IMR-90 (cell line): ENCODE measurements at regions not wholly inside any gene's neighbourhood (a gene's known extent, or its start where the extent isn't known, plus 50 kb on each side); places are given as distances from the start of the nearest gene placed in this dataset.

Source experiments
- CEBPB ChIP-seq: IDR thresholded peaks from 2 replicates; pipeline ENCODE4 v1.6.1; 2012; ENCODE audit warnings: low read depth, low read length, improper control_type of control experiment
- FOS ChIP-seq: fragments of 150-350 bp; IDR thresholded peaks from 2 replicates; pipeline ENCODE4 v1.6.1; 2016; ENCODE audit warnings: low read depth, low read length
- MAZ ChIP-seq: IDR thresholded peaks from 2 replicates; pipeline ENCODE4 v1.6.1; 2012; ENCODE audit warnings: low read depth, mild to moderate bottlenecking, low read length, improper control_type of control experiment, moderate library complexity, borderline replicate concordance
- POLR2A ChIP-seq: IDR thresholded peaks from 2 replicates; pipeline ENCODE4 v1.6.1; 2012; ENCODE audit warnings: mild to moderate bottlenecking, low read depth, low read length
- RAD21 ChIP-seq: IDR thresholded peaks from 2 replicates; pipeline ENCODE4 v1.6.1; 2012; ENCODE audit warnings: low read length, improper control_type of control experiment
- SMC3 ChIP-seq: fragments of 150-350 bp; IDR thresholded peaks from 2 replicates; pipeline ENCODE4 v1.6.1; 2016; ENCODE audit warnings: low read depth, mild to moderate bottlenecking, antibody characterized with exemption, low read length, moderate library complexity
- TF ChIP-seq, protein P1 (sequence below): conservative IDR thresholded peaks from 2 replicates; pipeline ENCODE4 v1.5.1; 2012; ENCODE audit warnings: mild to moderate bottlenecking, low read depth, low read length, improper control_type of control experiment
- TF ChIP-seq, protein P2 (sequence below): fragments of 150-350 bp; IDR thresholded peaks from 2 replicates; pipeline ENCODE4 v1.6.1; 2017; ENCODE audit warnings: mild to moderate bottlenecking, antibody characterized with exemption, low read length, low read depth

DNA sequence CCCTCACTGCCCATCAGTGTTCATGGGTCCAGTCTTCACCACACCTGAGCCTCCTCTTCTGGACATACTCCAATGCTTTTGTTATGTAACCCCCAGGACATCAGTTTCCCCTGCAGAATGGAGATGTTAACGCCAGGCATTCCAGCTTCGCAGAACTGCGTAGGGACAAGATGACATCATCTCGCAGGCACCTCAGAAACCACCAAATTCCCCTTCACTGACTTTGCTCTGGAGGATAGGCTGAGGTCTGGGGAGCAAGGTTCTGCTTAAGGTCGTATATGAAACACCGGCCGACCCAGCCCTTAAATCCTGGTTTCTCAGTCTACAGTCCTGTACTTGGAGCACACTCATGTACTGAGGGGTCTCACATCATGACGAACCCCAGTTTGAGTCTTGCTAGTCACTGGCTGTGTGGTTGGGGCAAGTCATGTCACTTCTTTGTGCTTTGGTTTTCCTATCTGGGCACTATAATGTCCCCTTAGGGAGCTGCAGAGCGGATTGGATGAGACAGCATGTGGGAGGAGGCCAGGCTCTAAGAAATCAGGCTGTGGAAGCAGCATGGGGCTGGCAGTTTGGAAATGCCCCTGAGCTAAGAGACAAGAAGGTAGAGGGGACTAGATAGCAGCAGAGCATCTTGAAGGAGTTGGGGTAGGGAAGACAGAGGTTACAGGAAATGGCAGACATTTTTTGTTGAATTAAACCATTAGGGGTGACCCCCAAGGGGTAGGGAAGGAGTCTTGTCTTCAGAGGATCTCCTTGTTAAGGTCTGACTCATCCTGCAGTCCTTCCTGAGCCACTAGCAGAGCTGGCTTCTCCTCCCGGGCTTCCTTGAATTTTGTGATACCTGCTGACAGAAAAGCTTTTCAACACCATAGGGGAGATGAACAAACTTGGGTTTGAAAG is 138.3 kb downstream of the FOXD2 start:
- TF ChIP-seq, protein P1, sequence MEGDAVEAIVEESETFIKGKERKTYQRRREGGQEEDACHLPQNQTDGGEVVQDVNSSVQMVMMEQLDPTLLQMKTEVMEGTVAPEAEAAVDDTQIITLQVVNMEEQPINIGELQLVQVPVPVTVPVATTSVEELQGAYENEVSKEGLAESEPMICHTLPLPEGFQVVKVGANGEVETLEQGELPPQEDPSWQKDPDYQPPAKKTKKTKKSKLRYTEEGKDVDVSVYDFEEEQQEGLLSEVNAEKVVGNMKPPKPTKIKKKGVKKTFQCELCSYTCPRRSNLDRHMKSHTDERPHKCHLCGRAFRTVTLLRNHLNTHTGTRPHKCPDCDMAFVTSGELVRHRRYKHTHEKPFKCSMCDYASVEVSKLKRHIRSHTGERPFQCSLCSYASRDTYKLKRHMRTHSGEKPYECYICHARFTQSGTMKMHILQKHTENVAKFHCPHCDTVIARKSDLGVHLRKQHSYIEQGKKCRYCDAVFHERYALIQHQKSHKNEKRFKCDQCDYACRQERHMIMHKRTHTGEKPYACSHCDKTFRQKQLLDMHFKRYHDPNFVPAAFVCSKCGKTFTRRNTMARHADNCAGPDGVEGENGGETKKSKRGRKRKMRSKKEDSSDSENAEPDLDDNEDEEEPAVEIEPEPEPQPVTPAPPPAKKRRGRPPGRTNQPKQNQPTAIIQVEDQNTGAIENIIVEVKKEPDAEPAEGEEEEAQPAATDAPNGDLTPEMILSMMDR: no peak
- TF ChIP-seq RAD21: no peak
- no peak for TF ChIP-seq MAZ
- TF ChIP-seq, protein P2, sequence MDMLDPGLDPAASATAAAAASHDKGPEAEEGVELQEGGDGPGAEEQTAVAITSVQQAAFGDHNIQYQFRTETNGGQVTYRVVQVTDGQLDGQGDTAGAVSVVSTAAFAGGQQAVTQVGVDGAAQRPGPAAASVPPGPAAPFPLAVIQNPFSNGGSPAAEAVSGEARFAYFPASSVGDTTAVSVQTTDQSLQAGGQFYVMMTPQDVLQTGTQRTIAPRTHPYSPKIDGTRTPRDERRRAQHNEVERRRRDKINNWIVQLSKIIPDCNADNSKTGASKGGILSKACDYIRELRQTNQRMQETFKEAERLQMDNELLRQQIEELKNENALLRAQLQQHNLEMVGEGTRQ: no peak
- no peak for TF ChIP-seq CEBPB
- no peak for TF ChIP-seq POLR2A
- no peak for TF ChIP-seq FOS
- no peak for TF ChIP-seq SMC3
